Left ventricle myocardium superior (tissue), 1 donor: ENCODE measurements at regions not wholly inside any gene's neighbourhood (a gene's known extent, or its start where the extent isn't known, plus 50 kb on each side); places are given as distances from the start of the nearest gene placed in this dataset.
"Not testable (repeated sequence)": the region's sequence is repeated elsewhere in the genome, so short reads cannot be mapped to it uniquely, and the experiment has no call there.

Experiments used
- ATAC-seq: fragments of 200-7000 bp; cut with Tn5 transposase; one replicate; pipeline ENCODE4 v1.9.1; 2020; ENCODE audit warnings: mild to moderate bottlenecking, moderate library complexity
- DNase-seq: peaks from one replicate; pipeline ENCODE4 v3.0.0-alpha.2; 2020
- intact Hi-C: fragments of 100-400 bp; cut with micrococcal nuclease; formaldehyde crosslinking; loops from one replicate; pipeline ENCODE4 v1.11.0; 2022
- donor health status: DM: no; HTN: yes; CAD: no; lungs with severe emphysema.

DNA sequence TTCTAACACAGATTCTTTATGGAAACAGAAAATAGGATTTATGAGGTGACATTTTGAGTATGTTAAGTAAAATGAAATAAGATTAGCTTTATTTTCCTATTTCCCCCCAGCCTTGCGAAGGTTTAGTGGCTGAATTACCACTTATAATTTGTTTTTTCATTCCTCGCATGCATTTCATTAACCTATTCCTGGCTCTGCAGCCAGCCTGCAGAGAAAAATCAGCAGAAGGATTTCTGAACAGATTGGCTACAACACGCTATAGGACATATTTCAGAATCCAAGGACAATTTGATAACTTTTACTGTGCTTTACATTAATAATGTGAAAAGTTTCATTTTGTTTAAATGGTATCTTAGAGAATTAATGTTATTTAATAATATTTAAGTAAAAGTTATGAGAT is 162.4 kb upstream of the MMS22L start:
- intact Hi-C loops = no loop called here
- no peak for ATAC-seq
- DNase-seq = no peak

DNA sequence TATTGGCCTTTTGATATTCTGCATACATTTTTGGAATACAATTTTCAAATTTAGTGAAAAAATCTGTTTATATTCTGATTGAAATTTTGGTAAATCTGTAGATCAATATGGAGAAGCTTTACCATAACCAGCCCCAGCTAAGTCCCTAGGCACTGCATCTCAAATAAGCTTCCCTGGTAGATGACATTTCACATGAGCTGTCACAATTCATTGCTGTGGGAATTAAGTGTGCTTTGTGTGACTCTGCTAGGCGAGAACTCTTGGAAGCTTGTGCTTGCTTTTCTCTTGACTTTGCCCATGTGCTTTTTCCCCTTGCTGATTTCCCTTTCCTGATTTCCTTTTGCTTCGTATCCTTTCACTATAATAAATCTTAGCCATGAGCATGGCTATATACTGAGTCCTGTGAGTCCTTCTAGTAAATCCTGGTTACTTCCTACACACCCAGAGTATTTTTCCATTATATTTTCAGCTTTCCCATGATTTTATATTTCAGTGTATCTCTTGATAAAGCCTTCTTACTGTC is 166.5 kb upstream of the MMS22L start:
- no peak for ATAC-seq
- intact Hi-C loops = no loop called here

DNA sequence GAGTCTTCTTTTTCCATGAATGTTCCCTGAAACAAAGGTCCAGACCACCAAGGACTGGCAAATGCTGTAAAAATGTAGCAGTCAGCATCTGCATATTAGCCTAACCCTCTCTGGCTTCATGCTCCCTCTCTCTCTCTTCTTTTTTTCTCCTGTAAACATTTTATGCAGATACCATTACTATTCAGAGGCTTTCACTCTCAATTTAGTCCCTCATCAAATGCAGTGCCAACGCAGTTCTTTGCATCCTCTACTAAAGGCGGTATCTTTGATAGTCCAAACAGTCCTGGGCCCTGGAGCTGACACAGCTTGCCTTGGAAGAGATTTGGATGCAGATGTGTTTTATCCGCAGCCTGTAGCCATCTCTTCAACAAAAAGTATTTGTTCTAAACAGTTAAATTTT is 167.1 kb upstream of the MMS22L start:
- DNase-seq (no peak), ATAC-seq (no peak)
- intact Hi-C loops = no loop called here

More for the DNA sequence above, 166.5 kb upstream of the MMS22L start:
- no peak for DNase-seq

DNA sequence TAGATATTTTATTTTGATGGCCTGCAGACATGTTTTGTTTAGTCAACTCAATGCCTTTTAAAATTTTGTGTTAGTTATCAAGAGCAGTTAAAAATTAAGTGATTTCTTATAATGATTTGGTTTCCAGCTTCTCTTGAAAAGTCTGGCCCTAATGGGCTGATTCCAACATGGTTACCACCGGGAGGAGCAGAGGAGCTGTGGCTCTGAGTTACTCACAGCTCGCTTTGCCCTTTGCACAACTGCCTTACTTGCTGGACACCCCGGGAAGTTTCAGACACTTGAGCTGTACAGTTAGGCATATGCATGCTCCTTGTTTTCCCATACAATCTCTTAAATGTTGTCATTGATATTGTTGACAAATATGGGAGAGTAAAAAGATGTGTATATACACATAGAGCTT is 173.1 kb upstream of the MMS22L start:
- intact Hi-C loops = no loop called here
- DNase-seq (no peak), ATAC-seq (no peak)

DNA sequence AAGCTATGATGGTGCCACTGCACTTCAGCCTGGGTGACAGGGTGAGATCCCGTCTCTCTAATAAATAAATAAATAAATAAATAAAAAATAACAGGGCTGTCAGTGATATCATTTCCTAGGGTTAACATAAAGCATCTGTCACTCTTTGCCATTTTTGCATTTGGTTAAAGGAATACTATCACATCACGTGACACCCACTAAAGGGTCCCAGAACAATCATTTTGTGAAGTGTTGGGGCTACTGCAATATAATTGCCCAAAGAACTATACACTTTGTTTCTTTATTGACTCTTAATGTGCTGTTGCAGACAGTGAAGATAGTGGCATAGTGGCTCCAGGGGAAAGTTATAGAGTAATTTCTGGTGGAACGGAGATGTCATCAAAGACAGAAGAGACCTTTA is 176.5 kb upstream of the MMS22L start:
- DNase-seq = no peak
- intact Hi-C loops = no loop called here
- ATAC-seq = no peak

DNA sequence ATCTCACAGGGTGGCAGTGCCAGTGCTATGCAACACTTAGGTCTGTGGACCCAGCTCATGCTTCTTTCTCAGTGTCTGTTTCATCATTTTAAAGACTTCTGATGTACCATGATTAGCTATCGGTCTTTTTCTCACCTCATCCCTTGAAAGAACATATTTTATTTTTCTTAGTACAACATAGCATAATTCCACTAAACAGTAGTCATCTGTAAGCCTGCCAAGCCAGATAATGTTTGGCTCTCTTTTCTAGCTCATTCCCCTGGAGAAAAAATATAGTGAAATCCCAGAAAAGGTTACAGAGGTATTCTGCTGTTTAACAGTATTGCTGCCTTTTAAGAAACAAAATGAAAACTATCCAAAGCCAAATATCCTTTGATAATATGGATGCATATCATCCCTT is 177.0 kb upstream of the MMS22L start:
- DNase-seq = no peak
- no peak for ATAC-seq
- intact Hi-C loops = no loop called here

DNA sequence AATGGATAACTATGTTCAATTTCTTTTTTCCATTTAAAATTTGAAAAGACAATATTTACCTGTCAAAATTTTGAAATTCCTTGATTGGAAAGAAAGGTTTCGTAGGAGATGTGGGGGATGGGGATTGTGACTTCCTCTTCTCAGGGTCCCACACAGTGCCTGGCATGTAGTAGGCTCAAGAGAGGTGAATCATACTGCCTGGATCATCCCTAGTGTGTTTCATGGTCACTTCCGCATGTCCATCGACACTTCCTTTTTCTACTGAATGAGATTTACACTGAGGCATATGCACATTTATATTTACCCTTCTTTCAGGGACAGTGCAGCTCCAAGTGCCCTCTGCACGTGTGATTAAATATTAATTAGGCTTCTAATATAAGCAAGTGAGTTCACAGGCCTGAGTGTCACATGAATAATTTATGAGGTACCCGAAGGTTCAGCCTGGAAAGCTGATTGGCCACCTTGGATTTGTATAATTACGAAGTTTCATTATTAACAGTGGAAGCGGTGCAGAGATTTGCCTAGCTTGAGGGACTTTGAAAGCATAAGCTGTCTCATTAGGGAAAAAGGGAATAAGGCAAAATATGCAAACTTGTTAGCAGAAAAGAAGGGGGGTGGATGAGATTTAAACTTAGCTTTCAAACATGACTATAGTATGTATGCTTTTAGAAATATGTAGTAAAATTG is 177.5 kb upstream of the MMS22L start:
- no peak for ATAC-seq
- no peak for DNase-seq
- intact Hi-C loops = no loop called here

DNA sequence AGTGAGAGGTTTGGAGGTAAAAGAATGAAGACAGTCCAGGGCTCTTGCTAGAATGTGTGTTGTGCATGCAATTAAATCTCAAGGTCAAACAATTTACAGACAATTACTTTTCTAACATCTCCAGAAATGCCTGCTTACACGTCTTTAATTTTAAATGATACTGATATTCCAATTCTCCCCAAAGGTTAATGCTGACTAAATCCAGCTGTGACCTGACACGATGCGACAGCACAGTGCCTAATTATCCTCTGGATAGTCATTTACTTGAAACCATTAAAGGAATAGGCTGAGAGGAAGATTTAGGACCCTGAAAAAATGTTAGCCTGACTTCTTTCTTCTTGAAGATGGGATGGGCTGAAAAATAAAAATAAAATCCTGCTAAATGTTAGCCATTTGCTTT is 178.2 kb upstream of the MMS22L start:
- intact Hi-C loops = no loop called here
- DNase-seq = no peak
- ATAC-seq = no peak

DNA sequence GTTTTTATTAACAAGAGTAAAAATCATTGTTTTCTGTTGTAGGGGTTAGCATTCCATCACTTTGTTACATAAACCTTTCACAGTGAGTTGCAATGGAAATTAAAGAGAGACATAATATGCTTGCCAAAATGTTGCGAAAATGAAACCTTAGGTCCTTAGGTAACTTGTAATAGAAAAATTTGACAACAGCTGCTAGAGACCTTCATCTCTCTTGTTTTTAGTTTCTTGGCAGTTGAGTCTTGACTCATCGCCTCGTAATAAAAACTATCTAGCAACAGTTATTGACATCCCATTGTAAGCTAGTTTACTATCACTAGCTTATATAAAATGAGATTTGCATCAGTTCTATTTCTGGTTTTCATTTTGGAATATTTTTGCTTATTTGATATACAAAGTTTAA is 179.0 kb upstream of the MMS22L start:
- DNase-seq (no peak), ATAC-seq (no peak)
- intact Hi-C loops = no loop called here

DNA sequence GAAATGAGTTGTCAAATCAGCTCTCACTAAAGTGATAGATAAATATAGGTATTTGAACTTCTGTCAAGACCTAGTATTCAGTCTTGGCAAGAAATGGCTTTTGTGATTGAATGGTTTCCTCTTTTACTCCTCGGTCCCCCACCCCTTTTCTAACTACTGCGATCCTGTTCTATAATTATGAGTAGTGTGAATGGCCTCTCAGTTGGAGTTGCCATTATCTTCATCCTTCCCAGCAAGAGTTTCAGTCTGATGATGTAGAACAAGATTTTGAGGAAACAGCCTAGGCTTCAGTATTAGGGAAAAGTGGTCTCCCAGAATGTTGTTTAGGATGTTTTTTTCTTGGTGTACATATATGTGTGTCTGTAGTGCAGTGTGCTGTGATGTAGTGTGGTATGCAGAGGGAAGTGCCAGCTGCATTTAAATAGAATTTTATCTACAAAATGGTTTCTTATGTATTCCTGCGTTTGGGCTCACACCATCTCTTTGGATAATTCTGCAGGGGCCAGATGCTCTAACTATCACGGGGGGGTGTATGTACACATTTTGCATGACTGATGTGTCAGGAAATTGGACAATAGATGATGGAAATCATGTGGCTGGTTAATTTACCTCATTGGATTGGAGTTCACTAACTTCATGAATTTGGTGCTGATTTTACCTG is 180.1 kb upstream of the MMS22L start:
- intact Hi-C loops = no loop called here
- no peak for ATAC-seq
- no peak for DNase-seq

DNA sequence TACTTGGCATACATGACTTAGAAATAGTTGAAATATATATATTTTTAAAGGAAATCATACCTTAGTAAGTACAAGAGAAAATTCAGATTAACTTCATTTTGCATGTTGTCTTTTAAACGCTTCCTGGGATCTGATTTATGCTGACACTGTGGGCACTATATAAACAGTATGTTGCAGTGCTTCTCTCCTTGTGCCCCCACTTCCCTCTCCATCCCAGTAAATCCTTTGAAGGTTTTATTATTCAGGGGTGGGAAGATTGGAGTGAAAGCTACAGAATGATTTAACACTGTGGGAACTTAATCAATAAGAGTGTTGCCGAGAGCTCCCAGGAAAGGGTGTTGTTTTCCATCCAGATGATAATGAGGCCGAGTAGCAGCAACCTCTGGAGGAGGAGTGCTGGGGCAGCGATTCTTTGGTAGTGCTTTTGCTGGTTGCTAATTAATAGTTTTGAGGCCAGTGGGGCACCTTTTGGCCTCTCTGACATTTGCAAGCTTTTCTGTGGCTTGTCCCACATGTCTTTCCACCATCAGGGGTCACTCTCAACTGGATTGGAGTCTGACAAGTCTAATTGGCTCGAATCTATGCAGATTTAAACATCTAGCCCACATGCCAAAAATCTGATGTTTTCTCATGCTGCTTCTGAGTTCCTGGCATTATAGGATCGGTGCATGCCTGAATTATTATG is 183.0 kb upstream of the MMS22L start:
- intact Hi-C loops = no loop called here
- ATAC-seq (no peak), DNase-seq (no peak)

DNA sequence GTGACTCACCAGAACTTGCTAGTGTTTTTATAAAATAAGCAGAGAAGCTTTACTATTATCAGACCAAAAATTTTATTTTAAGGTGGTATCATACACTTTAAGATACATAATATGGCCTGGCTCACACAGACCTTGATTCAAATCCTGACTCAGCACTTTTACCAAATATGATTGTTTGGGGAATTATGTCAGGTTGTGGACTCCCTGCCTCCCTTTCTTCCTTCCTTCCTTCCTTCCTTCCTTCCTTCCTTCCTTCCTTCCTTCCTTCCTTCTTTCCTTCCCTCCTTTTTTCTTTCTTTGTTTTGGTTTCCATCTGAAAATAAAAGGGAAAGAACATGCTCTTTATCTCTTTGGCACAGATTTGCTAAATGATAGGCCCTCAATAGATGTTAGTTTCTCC is 186.0 kb upstream of the MMS22L start:
- intact Hi-C loops = no loop called here
- no peak for DNase-seq
- no peak for ATAC-seq

DNA sequence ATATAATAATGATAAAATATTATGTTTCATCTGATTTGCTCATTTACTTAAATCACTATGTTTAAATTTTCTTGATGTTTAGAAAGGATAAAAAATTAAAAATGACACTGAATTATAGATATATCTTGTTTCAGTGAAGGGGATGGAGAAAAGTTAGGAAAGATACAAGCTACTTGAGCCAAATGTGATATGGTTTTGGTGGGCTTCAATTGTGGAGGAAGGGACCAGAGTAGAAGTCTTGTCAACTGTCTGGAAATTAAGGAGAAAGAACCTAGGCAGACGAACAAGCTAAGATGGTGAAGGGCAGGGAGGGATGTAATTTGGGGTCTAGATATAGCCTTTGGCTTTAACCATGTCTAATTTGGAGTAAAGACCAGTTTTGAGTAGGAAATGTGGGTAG is 186.4 kb upstream of the MMS22L start:
- ATAC-seq (no peak), DNase-seq (no peak)
- intact Hi-C loops = no loop called here

DNA sequence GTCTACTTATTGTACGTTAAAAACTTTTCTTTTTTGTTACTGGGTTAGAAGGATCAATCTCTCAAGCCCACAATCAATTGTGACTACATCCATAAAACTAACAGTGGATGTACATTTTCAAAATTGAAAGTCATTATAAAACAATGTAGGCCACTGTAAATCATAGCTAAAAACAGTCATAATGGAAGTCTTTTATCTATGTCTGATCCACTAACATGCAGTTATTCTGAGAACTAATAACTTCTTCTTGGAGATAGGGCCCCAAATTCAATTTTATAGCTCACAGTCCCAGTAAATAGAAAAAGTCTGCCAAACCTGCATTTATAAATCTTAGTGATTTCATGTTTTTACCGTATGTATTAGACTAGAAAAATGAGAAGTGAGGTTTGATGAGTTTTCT is 187.3 kb upstream of the MMS22L start:
- ATAC-seq = no peak
- DNase-seq = no peak
- intact Hi-C loops = no loop called here

DNA sequence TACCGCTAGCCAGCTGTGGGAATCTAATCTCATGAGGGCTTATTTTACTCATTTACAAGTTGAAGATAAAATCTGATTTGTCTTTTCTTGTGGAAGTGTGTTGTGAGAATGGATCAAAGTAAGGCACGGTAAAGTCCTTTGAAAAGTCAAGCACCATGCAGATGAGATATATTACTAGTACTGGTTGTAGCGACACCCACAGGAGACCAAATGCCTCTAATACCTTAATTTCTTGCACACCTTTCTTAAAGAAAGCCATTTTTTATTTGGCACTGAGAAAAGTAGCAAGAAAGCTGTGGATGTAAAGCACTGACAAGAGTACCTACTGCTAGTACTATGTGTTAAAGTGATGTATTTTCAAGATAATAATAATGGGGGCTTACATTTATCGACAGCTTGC is 191.0 kb upstream of the MMS22L start:
- intact Hi-C loops = no loop called here

DNA sequence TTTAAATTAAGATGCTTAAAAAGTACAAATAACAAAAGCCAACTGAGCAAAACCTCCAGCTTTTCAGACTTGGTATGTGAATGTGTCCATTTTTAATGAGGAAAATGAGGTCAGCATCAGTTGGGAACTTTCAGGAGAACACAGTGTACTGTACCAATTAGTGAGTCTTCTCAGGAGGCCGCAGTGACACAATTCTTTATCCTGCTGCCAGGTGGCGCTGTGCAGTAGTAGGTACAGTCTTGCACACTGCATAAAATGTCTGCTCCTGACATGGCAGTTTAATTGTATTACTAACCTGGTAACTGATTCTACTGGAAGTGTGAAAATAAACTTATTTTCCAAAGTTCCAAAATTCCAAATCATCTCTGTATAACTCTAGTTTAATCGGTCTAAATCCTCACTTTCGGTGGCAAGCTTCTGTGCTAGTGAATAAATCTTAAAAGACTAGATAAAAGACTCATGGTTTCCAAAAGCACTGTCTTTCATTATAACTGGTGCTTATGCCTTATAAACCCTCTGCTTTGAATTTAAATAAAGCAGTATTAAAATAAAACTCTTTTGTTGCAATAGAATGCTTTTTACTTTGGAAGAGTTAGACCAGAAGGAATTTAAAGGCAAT is 214.8 kb upstream of the MMS22L start:
- intact Hi-C loops = no loop called here
- peak; percentile 90 for ATAC-seq
- DNase-seq = peak; percentile 68

More for the DNA sequence above, 191.0 kb upstream of the MMS22L start:
- ATAC-seq (no peak), DNase-seq (no peak)

DNA sequence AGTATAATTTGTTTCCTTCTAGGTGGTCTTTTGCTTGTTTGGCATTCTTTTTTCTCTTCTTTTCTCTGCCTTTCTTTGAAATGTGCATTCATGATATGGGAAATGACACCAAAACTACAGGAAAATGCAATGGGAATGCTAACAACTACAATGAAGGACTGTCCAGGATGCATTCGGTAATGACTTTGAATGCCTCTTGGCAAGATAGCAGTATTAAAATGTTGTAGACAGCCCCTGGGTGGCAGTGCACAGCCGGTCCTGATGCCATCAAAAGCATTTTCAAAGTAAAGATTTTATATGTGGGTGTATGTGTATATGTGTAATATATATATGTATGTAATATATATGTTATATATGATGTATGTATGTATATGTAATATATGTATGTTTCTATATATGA is 218.8 kb upstream of the MMS22L start:
- DNase-seq = no peak
- intact Hi-C loops = no loop called here
- no peak for ATAC-seq

DNA sequence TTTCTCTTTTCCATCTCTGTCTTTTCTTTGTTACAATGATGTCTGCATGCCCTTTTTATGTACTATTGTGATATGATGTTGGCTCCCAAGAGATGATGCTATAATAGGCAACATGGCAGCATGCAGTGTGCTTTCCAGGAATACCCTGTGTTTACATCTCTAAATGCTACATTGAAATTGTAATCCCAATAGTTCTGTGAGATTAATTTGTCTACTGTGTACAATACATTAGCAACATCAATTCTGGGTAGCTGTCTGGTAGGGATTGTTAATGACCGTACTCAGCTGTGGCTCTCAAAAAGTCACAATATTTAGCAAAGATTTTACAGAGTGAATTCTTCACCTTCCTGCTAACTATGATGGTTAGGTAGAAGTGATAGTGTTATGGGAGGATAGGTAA is 225.6 kb upstream of the MMS22L start:
- intact Hi-C loops = no loop called here

DNA sequence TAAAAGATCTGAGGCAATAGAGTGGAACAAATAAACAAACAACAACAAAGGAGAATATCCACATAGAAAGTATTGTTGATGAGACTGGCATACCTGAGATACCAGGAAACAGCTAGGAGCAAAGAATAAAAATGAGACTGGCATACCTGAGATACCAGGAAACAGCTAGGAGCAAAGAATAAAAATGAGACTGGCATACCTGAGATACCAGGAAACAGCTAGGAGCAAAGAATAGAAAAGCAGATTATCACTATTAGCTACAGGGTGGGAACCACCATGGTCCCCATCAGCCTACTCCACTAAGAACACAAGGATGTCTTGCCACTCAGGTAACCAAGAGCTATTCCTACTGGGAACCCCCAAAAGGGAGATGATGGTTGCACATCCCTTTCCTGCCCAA is 230.2 kb upstream of the MMS22L start:
- ATAC-seq, DNase-seq, intact Hi-C loops: not testable (repeated sequence)

More for the DNA sequence above, 225.6 kb upstream of the MMS22L start:
- no peak for ATAC-seq
- DNase-seq = no peak

DNA sequence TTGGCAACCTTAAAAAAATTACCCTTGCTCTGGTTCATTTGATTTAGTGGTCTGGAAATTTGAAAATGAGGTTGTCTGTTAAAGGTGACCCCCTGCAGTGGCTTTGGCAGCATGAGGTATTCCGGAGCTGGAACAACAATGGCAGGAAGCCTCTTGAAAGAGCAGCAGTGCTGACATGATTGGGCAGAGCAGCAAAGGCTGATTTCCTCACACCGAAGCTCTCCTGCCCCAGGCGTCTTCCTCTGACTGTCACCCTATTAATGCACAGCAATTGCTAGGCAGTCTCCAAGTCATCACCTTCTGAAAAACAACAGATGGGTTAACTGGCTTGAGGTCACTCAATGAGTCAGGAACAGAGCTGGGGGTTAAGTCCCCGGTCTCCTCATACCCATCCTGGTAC is 241.8 kb upstream of the MMS22L start:
- intact Hi-C loops = no loop called here
- DNase-seq (no peak), ATAC-seq (no peak)
